ENCODE measurements at regions not wholly inside any gene's neighbourhood (a gene's known extent, or its start where the extent isn't known, plus 50 kb on each side); places are given as distances from the start of the nearest gene placed in this dataset.

GRCh38 chr2:9717886-9718451 is 87.2 kb upstream of the YWHAQ start:
- no peak overlapping the region for H3K4me3 ChIP-seq (ENCODE audit: low read length, poor library complexity, severe bottlenecking)
- H3K27me3 ChIP-seq (ENCODE audit: insufficient read depth, low read length, poor library complexity, severe bottlenecking): no peaks in the 10 kb centered on the region
- H2AFZ ChIP-seq (ENCODE audit: low read length): no peak overlapping the region
- no peaks in the 10 kb centered on the region for H4K20me1 ChIP-seq (ENCODE audit: insufficient read depth, low read length, poor library complexity, severe bottlenecking)
- H3K4me2 ChIP-seq (ENCODE audit: low read depth, low read length, poor library complexity, severe bottlenecking): no peak overlapping the region
- H3K9me2 ChIP-seq (replicated peaks; ENCODE audit: low read depth, low read length): no peaks in the 10 kb centered on the region
- no peak for TF ChIP-seq EZH2phosphoT487 (IDR thresholded peaks at IDR 0.05; ENCODE audit: borderline replicate concordance)
- TF ChIP-seq, protein P1, sequence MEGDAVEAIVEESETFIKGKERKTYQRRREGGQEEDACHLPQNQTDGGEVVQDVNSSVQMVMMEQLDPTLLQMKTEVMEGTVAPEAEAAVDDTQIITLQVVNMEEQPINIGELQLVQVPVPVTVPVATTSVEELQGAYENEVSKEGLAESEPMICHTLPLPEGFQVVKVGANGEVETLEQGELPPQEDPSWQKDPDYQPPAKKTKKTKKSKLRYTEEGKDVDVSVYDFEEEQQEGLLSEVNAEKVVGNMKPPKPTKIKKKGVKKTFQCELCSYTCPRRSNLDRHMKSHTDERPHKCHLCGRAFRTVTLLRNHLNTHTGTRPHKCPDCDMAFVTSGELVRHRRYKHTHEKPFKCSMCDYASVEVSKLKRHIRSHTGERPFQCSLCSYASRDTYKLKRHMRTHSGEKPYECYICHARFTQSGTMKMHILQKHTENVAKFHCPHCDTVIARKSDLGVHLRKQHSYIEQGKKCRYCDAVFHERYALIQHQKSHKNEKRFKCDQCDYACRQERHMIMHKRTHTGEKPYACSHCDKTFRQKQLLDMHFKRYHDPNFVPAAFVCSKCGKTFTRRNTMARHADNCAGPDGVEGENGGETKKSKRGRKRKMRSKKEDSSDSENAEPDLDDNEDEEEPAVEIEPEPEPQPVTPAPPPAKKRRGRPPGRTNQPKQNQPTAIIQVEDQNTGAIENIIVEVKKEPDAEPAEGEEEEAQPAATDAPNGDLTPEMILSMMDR (conservative IDR thresholded peaks at IDR 0.05; ENCODE audit: low read length): no peak
- H3K9me3 ChIP-seq (ENCODE audit: insufficient read depth, low read depth, low read length): no peaks in the 10 kb centered on the region
- no peak overlapping the region for H3K9ac ChIP-seq (ENCODE audit: low read depth, low read length, poor library complexity, severe bottlenecking)
- H3K79me2 ChIP-seq (ENCODE audit: insufficient read depth, low read length): no peaks in the 10 kb centered on the region
- H3K36me3 ChIP-seq (ENCODE audit: insufficient read depth, low read length): no peaks in the 10 kb centered on the region
- peaks cover 12% of the 10 kb centered on the region for H3K4me1 ChIP-seq (ENCODE audit: insufficient read depth, low read length, poor library complexity, severe bottlenecking)
- no peaks in the 10 kb centered on the region for H3F3A ChIP-seq (ENCODE audit: low read depth)

GRCh38 chr2:9720352-9721093 is 89.7 kb upstream of the YWHAQ start:
- no peaks in the 10 kb centered on the region for H3K36me3 ChIP-seq (ENCODE audit: insufficient read depth, low read length)
- H3K27me3 ChIP-seq (ENCODE audit: insufficient read depth, low read length, poor library complexity, severe bottlenecking): no peaks in the 10 kb centered on the region
- no peaks in the 10 kb centered on the region for H3K79me2 ChIP-seq (ENCODE audit: insufficient read depth, low read length)
- peaks cover 3% of the 10 kb centered on the region for H3K4me1 ChIP-seq (ENCODE audit: insufficient read depth, low read length, poor library complexity, severe bottlenecking)
- no peaks in the 10 kb centered on the region for H4K20me1 ChIP-seq (ENCODE audit: insufficient read depth, low read length, poor library complexity, severe bottlenecking)
- no peak overlapping the region for H2AFZ ChIP-seq (ENCODE audit: low read length)
- H3F3A ChIP-seq (ENCODE audit: low read depth): no peaks in the 10 kb centered on the region
- H3K9me2 ChIP-seq (replicated peaks; ENCODE audit: low read depth, low read length): no peaks in the 10 kb centered on the region
- H3K4me3 ChIP-seq (ENCODE audit: low read length, poor library complexity, severe bottlenecking): no peak overlapping the region
- no peaks in the 10 kb centered on the region for H3K9me3 ChIP-seq (ENCODE audit: insufficient read depth, low read depth, low read length)
- no peak overlapping the region for H3K4me2 ChIP-seq (ENCODE audit: low read depth, low read length, poor library complexity, severe bottlenecking)
- TF ChIP-seq EZH2phosphoT487 (IDR thresholded peaks at IDR 0.05; ENCODE audit: borderline replicate concordance): no peak
- TF ChIP-seq, protein P1 (conservative IDR thresholded peaks at IDR 0.05; ENCODE audit: low read length): no peak
- no peak overlapping the region for H3K9ac ChIP-seq (ENCODE audit: low read depth, low read length, poor library complexity, severe bottlenecking)

GRCh38 chr2:9721344-9721743 is 90.5 kb upstream of the YWHAQ start:
- Histone ChIP-seq H3K4me1 (ENCODE audit: insufficient read depth, low read length, poor library complexity, severe bottlenecking) (no peaks in the 10 kb centered on the region), H3K79me2 (ENCODE audit: insufficient read depth, low read length) (no peaks in the 10 kb centered on the region), H4K20me1 (ENCODE audit: insufficient read depth, low read length, poor library complexity, severe bottlenecking) (no peaks in the 10 kb centered on the region), H3K36me3 (ENCODE audit: insufficient read depth, low read length) (no peaks in the 10 kb centered on the region), H3K9ac (ENCODE audit: low read depth, low read length, poor library complexity, severe bottlenecking) (no peak overlapping the region), H3K9me3 (ENCODE audit: insufficient read depth, low read depth, low read length) (no peaks in the 10 kb centered on the region), H3K4me2 (ENCODE audit: low read depth, low read length, poor library complexity, severe bottlenecking) (no peak overlapping the region), H3K4me3 (ENCODE audit: low read length, poor library complexity, severe bottlenecking) (no peak overlapping the region), H3F3A (ENCODE audit: low read depth) (no peaks in the 10 kb centered on the region), H2AFZ (ENCODE audit: low read length) (no peak overlapping the region), H3K27me3 (ENCODE audit: insufficient read depth, low read length, poor library complexity, severe bottlenecking) (no peaks in the 10 kb centered on the region), H3K9me2 (replicated peaks; ENCODE audit: low read depth, low read length) (no peaks in the 10 kb centered on the region)
- TF ChIP-seq EZH2phosphoT487 (IDR thresholded peaks at IDR 0.05; ENCODE audit: borderline replicate concordance): no peak
- TF ChIP-seq, protein P1 (conservative IDR thresholded peaks at IDR 0.05; ENCODE audit: low read length): no peak
